Stimulated activated CD8-positive, alpha-beta memory T cell treated with anti-CD3 and anti-CD28 coated beads, Interleukin-7, amount 100 ng/mL, for 48 hours (primary cell): ENCODE measurements at regions not wholly inside any gene's neighbourhood (a gene's known extent, or its start where the extent isn't known, plus 50 kb on each side); places are given as distances from the start of the nearest gene placed in this dataset.
"Not testable (repeated sequence)": the region's sequence is repeated elsewhere in the genome, so short reads cannot be mapped to it uniquely, and the experiment has no call there.

Source experiments
- DNase-seq, 2 donors: peaks; one replicate each; pipeline ENCODE4 v3.0.0-alpha.2; 2020; ENCODE audit warnings: low read depth in 1 of 2; ENCODE audit errors: extremely low read depth in 1 of 2

- DNase-seq: no peak
Measured at GRCh38 chr14:55884819-55885218, 233.4 kb upstream of the PELI2 start.

DNA sequence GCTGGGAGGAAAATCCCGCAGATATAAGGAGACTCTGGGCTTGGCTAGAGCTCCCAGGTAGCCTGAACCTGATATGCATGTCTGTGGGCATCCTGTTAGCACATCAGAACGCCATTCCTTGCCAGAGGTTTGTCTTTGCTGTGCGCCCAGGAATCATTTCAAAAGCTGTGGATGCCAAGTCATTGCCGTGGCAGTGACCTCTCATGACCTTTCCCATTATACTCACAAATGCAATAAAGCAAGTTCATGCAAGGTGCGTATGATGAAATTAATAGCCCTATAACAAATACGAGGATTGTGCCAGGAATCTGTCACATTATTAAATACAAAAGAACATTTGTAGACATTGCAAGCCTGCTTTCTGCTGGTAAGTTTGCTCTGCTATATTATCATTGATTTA, 229.1 kb upstream of the PELI2 start:
- no peak for DNase-seq

DNA sequence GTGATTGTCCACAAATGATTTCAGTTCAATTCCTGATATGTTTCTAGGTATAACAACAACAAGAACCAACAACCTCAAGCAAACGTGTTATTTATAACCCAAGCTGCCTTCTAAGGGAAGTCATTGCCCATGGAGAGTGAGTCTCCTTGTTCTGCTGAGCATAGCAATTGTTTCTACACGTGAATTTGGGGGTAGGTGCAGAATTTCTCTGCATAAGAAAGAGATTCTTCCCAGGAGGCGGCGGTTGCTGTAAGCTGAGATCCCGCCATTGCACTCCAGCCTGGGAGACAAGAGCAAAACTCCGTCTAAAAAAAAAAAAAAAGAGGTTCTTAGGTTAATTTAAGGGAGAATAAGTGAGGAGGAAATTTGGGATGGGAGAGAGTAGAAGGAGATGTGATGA, 226.5 kb upstream of the PELI2 start:
- no peak for DNase-seq

- no peak for DNase-seq
Measured at GRCh38 chr14:55892906-55893305, 225.3 kb upstream of the PELI2 start.

DNA sequence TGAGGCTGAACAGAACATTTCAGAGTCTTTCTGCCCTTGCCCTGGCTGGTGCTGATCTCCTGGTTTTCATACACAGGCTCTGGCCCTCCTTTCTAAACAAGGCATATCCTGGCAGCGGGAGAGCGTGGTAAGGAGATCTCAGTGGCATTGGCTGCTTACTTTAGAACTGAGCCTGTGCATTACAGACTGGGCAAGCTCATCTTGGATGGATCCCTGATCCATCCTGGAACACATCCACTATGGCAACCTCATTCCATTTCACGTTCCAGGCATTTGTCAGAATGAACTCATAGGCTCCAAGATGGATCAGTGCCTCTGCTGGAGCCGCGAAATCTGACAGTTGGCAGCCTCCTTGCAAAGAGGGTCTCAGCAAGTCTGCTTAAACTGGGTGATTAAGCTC, 224.5 kb upstream of the PELI2 start:
- DNase-seq: no peak

- DNase-seq: no peak
Measured at GRCh38 chr14:55897031-55897430, 221.2 kb upstream of the PELI2 start.

GRCh38 chr14:55898938-55899337, 219.3 kb upstream of the PELI2 start:
- DNase-seq: no peak

GRCh38 chr14:55899531-55899930, 218.7 kb upstream of the PELI2 start:
- no peak for DNase-seq

- DNase-seq: no peak
Measured at GRCh38 chr14:55900749-55901148, 217.5 kb upstream of the PELI2 start.

- DNase-seq: no peak
Measured at GRCh38 chr14:55901291-55901690, 216.9 kb upstream of the PELI2 start.

DNA sequence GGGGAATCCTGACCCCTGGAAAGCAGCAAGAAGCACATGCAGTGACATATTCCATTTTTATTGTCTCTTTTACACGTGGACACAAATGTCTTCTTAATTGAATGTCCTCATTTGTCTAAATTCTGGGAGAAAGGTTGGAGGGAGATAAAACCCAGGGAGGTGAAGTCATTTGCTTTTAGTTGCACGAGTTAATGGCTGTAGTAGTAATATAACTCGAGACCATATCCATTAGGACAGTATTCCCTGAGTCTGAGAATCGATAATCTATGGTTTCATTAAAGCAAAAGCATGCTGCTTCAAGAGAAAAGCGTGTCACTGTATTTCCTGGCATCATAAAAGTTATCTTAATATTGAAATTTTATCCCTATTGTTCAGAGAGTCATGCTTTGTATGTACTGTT, 216.0 kb upstream of the PELI2 start:
- no peak for DNase-seq

GRCh38 chr14:55904086-55904485, 214.1 kb upstream of the PELI2 start:
- no peak for DNase-seq

DNA sequence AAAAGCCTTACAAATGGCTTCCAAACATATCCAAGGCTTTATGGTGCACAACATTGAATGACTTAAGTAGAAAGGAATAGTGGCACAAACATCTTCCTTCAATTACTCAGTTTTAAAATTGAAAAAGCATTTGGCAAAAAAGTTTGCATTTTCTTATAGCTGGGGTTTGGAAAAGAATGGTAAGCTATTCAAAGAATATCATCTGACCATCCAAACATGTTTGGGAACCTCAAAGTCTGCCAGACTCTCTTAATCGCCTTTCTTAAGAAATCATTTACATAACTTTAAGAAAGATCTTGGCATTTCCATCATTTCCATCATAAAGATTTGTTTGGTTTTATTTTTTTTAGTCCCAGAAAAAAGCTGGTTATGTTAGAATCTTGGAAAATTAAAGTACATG, 210.1 kb upstream of the PELI2 start:
- no peak for DNase-seq

DNA sequence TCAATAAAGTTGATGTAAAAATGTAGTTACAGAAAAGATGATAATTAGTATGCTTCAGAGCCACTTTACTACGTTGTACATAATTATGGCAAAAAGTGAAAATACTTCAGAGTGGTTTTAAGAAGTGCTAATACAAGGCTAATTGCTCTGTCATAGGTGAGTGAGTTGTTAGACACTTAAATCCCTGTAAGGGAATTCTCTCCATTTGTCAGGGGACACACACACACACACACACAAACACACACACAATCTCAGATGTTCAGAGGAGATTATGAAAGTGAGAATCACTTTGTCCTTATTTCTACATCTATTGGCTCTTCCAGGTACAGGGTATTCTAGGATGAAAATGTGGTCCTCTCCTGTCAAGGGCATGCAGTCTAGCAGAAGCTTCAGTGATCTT, 208.3 kb upstream of the PELI2 start:
- no peak for DNase-seq

DNA sequence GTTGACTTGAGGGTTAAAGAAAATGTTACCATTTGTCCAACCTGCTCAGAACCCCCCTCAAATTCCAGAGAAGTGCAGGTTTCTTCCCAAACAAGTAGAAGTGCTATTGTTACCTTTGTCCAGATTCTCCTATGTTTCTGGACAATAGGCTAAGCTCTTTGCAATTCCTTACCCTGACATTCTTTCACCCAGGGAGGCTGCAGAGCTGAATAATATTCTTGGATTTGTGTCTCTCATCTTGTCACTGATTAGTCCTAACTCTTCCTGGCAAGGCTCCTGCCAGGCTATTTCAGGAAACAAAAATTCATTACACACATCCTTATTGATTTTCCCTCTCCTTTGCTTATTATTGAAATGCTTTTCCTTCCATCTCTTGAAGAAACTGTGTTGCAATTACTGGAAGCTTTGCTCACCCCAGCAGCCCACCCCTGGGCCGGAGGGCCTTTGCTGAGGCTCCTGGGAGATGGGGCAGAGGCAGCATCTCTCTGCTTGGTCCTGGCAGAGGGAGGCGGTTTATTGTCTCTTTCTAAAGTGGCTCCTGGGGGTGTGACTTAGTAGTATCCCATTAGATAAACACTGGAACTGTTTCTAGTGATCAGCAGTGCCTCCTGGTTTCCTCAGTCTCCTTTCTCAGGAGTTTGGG, 207.5 kb upstream of the PELI2 start:
- DNase-seq: no peak

- DNase-seq: no peak
Measured at GRCh38 chr14:55911776-55912175, 206.4 kb upstream of the PELI2 start.

- DNase-seq: no peak
Measured at GRCh38 chr14:55912344-55912743, 205.9 kb upstream of the PELI2 start.

DNA sequence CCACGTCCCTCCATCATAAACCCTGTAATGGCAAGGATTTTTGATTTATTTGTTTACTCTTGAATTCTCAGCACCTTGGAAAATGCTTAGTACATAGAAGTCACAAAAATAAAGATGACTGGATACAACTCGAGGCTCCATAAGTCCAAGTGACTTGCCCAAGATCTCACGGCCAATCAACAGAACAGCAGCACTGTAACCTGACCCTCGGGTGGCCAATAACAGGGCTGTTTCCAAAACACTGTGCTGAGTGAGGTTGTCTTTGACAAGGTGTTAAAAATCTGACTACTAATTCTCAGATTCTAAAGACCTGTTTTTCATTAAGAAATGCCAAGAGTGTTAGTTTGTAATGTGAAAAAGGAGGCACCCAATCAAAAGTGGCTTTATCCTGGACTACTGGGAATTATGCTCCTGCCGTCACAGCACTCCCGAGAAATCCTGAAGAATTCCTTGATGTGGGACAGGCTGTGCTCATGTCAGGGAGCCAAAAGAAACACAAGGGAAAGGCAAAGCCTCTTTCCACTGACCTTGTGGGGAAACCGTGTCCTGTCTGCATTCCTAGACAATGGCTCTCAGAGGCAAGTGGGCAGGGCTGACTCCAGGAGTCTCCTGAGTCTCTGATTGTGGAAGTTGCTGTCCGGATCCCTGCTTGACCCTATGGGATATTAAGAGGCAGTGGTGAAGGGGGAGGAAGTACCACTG, 204.7 kb upstream of the PELI2 start:
- no peak for DNase-seq

- DNase-seq: no peak
Measured at GRCh38 chr14:55914771-55915170, 203.4 kb upstream of the PELI2 start.

GRCh38 chr14:55915456-55915855, 202.8 kb upstream of the PELI2 start:
- DNase-seq: no peak

DNA sequence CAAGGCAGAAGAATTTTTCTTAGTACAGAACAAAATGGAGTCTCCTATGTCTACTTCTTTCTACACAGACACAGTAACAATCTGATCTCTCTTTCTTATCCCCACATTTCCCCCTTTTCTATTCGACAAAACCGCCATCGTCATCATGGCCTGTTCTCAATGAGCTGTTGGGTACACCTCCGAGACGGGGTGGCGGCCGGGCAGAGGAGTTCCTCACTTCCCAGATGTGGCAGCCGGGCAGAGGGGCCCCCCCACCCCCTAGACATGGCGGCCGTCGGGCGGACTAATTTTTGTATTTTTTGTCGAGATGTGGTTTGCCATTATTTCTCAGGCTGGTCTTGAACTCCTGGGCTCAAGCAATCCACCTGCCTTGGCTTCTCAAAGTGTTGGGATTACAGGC, 198.4 kb upstream of the PELI2 start:
- DNase-seq: not testable (repeated sequence)

DNA sequence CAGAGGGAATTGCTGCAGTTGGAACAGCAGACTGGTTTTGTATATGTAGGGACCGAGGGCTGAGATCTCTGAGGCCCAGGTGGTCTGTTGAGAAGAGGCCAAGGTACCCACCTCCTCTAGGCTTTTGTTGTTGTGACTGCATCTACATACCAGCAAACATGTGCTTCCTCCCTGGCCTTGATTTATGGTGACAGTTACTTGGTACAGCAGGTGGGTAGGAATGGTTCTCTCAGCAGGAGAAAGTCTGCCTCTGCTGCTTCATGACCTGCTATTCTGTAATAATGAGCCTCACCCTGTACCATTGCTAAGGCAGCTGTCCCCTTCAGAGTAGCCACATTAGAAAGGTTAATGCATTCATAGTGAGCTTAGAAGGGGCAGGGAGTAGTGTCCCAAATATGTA, 196.7 kb upstream of the PELI2 start:
- no peak for DNase-seq

DNA sequence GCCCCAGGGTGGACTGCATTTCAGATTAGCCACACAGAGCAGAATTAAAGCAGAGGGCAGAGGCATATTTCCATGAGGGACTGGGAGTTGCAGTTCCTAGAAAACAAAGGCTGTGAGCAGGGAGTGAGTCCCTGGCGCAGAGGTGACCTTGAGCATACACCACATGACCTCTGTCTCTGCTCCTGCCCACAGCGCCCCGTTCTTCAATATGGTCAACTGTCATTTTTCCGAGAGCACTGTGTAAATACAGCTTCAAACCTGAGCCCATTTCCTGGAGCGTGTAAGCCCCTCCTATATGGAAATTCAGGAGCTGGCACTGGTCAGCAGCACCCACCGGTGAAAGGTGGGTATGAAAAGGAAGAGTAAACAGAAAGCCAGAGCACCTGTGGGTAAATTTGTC, 192.2 kb upstream of the PELI2 start:
- no peak for DNase-seq
